GM12878 (cell line): ENCODE measurements at regions not wholly inside any gene's neighbourhood (a gene's known extent, or its start where the extent isn't known, plus 50 kb on each side); places are given as distances from the start of the nearest gene placed in this dataset.

ENCODE experiments used
- ATAC-seq: fragments of 200-7000 bp; cut with Tn5 transposase; 3 replicates; pipeline ENCODE4 v1.9.1; 2020; ENCODE audit warnings: mild to moderate bottlenecking, moderate library complexity
- BruUV-seq: library from RNA; stranded (reverse); fragments of 400-500 nt; replicated peaks from 2 replicates; lab custom pipeline; 2021; lab: Mats Ljungman, UMichigan
- CTCF ChIA-PET: fragments of 300-600 bp; sonication (Branson Sonifier 250); formaldehyde crosslinking; extraction: SDS; loops from one replicate; lab custom pipeline; 2021; ENCODE audit warnings: inconsistent platforms; lab: Yijun Ruan, JAX
- POLR2A ChIA-PET: fragments of 350-600 bp; formaldehyde crosslinking; extraction: SDS; loops from one replicate; lab custom pipeline; 2021; ENCODE audit warnings: inconsistent platforms; lab: Charles Lee
- RAD21 ChIA-PET: fragments of 300-600 bp; sonication (Branson Sonifier 250); formaldehyde crosslinking; loops from one replicate; lab custom pipeline; 2023; ENCODE audit warnings: antibody characterized with exemption; ENCODE audit not compliant: unreplicated experiment; lab: Charles Lee
- SMC1A ChIA-PET: fragments of 300-600 bp; sonication (Branson Sonifier 250); formaldehyde crosslinking; loops from one replicate; lab custom pipeline; 2023; ENCODE audit not compliant: unreplicated experiment, uncharacterized antibody; lab: Charles Lee
- DNase-seq: peaks from one replicate; pipeline ENCODE4 v3.0.0-alpha.2; 2011; ENCODE audit warnings: low read depth, low spot score
- FAIRE-seq: peaks from 3 replicates; lab custom pipeline; 2011; peaks lifted over from hg19 to GRCh38; lab: Jason Lieb, UNC
- H2AFZ ChIP-seq: 2 replicates; pipeline ENCODE4 v1.6.0; 2011; ENCODE audit warnings: low read depth, low read length, control low read depth; ENCODE audit not compliant: control insufficient read depth
- H3K27ac ChIP-seq: 2 replicates; pipeline ENCODE4 v1.5.1; 2011; ENCODE audit warnings: control low read depth; ENCODE audit not compliant: control insufficient read depth, insufficient read depth
- H3K27me3 ChIP-seq, 2 experiments: replicated peaks in 1 of 2; 2 replicates each; pipeline versions ENCODE4 v1.6.0 to v1.6.1; 2011; ENCODE audit warnings: low read length in 1 of 2; ENCODE audit not compliant: control insufficient read depth in 2 of 2, insufficient read depth in 2 of 2
- H3K36me3 ChIP-seq, 2 experiments: 2 replicates each; pipeline ENCODE4 v1.5.1; 2011; ENCODE audit warnings: low read length in 1 of 2; ENCODE audit not compliant: control insufficient read depth in 2 of 2, insufficient read depth in 2 of 2
- H3K4me1 ChIP-seq: 2 replicates; pipeline ENCODE4 v1.6.1; 2011; ENCODE audit warnings: mild to moderate bottlenecking, low read length, moderate library complexity, mixed read lengths; ENCODE audit not compliant: control insufficient read depth, insufficient read depth
- H3K4me2 ChIP-seq: 2 replicates; pipeline ENCODE4 v1.6.0; 2011; ENCODE audit warnings: control low read depth; ENCODE audit not compliant: control insufficient read depth, insufficient read depth
- H3K4me3 ChIP-seq: fragments of 200-600 bp; sonication (generic); 2 replicates; pipeline ENCODE4 v1.5.1; 2016
- H3K79me2 ChIP-seq: 2 replicates; pipeline ENCODE4 v1.6.0; 2011; ENCODE audit warnings: low read length; ENCODE audit not compliant: control insufficient read depth, insufficient read depth
- H3K9ac ChIP-seq: 2 replicates; pipeline ENCODE4 v1.8.0; 2011; ENCODE audit warnings: low read length, control low read depth, mixed read lengths; ENCODE audit not compliant: control insufficient read depth, insufficient read depth
- H3K9me3 ChIP-seq: replicated peaks from 3 replicates; pipeline ENCODE4 v1.5.1; 2011; ENCODE audit warnings: mild to moderate bottlenecking, low read length; ENCODE audit not compliant: control insufficient read depth, insufficient read depth
- H4K20me1 ChIP-seq: 2 replicates; pipeline ENCODE4 v1.6.0; 2011; ENCODE audit not compliant: control insufficient read depth, insufficient read depth
- CBFB ChIP-seq: IDR thresholded peaks from 2 replicates; pipeline ENCODE4 v1.6.1; 2016; ENCODE audit warnings: antibody characterized with exemption, low read depth
- CHD4 ChIP-seq: fragments of 200-600 bp; sonication (generic); IDR thresholded peaks from 2 replicates; pipeline ENCODE4 v1.6.1; 2016; ENCODE audit warnings: mild to moderate bottlenecking
- EED ChIP-seq: sonication (generic); IDR thresholded peaks from 2 replicates; pipeline ENCODE4 v1.6.1; 2016; ENCODE audit warnings: antibody characterized with exemption, low read depth
- HDAC2 ChIP-seq: fragments of 200-600 bp; sonication (generic); IDR thresholded peaks from 2 replicates; pipeline ENCODE4 v1.6.1; 2017
- KLF5 ChIP-seq: fragments of 450-650 bp; IDR thresholded peaks from 2 replicates; pipeline ENCODE4 v1.6.1; 2014; ENCODE audit warnings: mild to moderate bottlenecking; ENCODE audit not compliant: partially characterized antibody
- NFYA ChIP-seq: IDR thresholded peaks from 2 replicates; pipeline ENCODE4 v1.6.1; 2011; ENCODE audit warnings: low read depth, mild to moderate bottlenecking, low read length, improper control_type of control experiment, borderline replicate concordance
- NFYB ChIP-seq: IDR thresholded peaks from 2 replicates; pipeline ENCODE4 v1.6.1; 2011; ENCODE audit warnings: low read depth, mild to moderate bottlenecking, low read length, improper control_type of control experiment, moderate library complexity; ENCODE audit not compliant: insufficient read depth
- NR2F1 ChIP-seq: fragments of 450-650 bp; conservative IDR thresholded peaks from 2 replicates; pipeline ENCODE4 v1.6.1; 2017; ENCODE audit warnings: mild to moderate bottlenecking
- PAX5 ChIP-seq: IDR thresholded peaks from 2 replicates; pipeline ENCODE4 v1.6.1; 2011; ENCODE audit warnings: low read depth, low read length, borderline replicate concordance
- POLR2AphosphoS2 ChIP-seq: IDR thresholded peaks from 2 replicates; pipeline ENCODE4 v1.6.1; 2011; ENCODE audit warnings: low read depth, mild to moderate bottlenecking, low read length, improper control_type of control experiment, moderate library complexity
- RBBP5 ChIP-seq: fragments of 200-600 bp; sonication (generic); conservative IDR thresholded peaks from 2 replicates; pipeline ENCODE4 v1.6.1; 2016
- RELA ChIP-seq: fragments of 450-650 bp; IDR thresholded peaks from 2 replicates; pipeline ENCODE4 v1.8.0; 2014; ENCODE audit warnings: borderline replicate concordance; ENCODE audit not compliant: partially characterized antibody
- SPI1 ChIP-seq: IDR thresholded peaks from 2 replicates; pipeline ENCODE4 v1.6.1; 2011; ENCODE audit warnings: low read depth, mild to moderate bottlenecking, low read length, moderate library complexity, borderline replicate concordance; ENCODE audit not compliant: insufficient read depth
- SUZ12 ChIP-seq: fragments of 200-600 bp; sonication (generic); IDR thresholded peaks from one replicate; pipeline ENCODE4 v1.6.1; 2018; ENCODE audit warnings: antibody characterized with exemption, mild to moderate bottlenecking; ENCODE audit not compliant: unreplicated experiment
- WRNIP1 ChIP-seq: IDR thresholded peaks from 2 replicates; pipeline ENCODE4 v1.6.1; 2011; ENCODE audit warnings: low read depth, low read length, improper control_type of control experiment, borderline replicate concordance
- YBX1 ChIP-seq: fragments of 450-650 bp; IDR thresholded peaks from 2 replicates; pipeline ENCODE4 v1.6.1; 2016; ENCODE audit warnings: antibody characterized with exemption
- ZNF207 ChIP-seq: fragments of 450-650 bp; IDR thresholded peaks from 2 replicates; pipeline ENCODE4 v1.6.1; 2014; ENCODE audit warnings: antibody characterized with exemption, mild to moderate bottlenecking, borderline replicate concordance
- ZNF217 ChIP-seq: fragments of 450-650 bp; IDR thresholded peaks from 2 replicates; pipeline ENCODE4 v1.6.1; 2017; ENCODE audit warnings: antibody characterized with exemption, mild to moderate bottlenecking
- ZNF24 ChIP-seq: fragments of 450-650 bp; IDR thresholded peaks from 2 replicates; pipeline ENCODE4 v1.6.1; 2017; ENCODE audit warnings: antibody characterized with exemption, mild to moderate bottlenecking
- WGBS: methylation state at CpG from one replicate; pipeline ENCODE4 v1.1.6; 2016; ENCODE audit warnings: low lambda C conversion rate; ENCODE audit not compliant: insufficient replicate concordance, insufficient coverage; ENCODE audit errors: missing lambda C conversion rate; 5-methylcytosine and 5-hydroxymethylcytosine counted together
- in situ Hi-C: fragments of 300-500 bp; cut with MboI; formaldehyde crosslinking; loops from 9 replicates; pipeline ENCODE4 v1.14.3; 2018; ENCODE audit warnings: mixed read lengths
- intact Hi-C: fragments of 100-400 bp; cut with micrococcal nuclease; formaldehyde crosslinking; loops from one replicate; pipeline ENCODE4 v1.14.2; 2022; ENCODE audit not compliant: unreplicated experiment
- TF ChIP-seq, protein P1 (sequence below): fragments of 450-650 bp; IDR thresholded peaks from 2 replicates; pipeline ENCODE4 v1.6.1; 2017; ENCODE audit warnings: borderline replicate concordance

DNA sequence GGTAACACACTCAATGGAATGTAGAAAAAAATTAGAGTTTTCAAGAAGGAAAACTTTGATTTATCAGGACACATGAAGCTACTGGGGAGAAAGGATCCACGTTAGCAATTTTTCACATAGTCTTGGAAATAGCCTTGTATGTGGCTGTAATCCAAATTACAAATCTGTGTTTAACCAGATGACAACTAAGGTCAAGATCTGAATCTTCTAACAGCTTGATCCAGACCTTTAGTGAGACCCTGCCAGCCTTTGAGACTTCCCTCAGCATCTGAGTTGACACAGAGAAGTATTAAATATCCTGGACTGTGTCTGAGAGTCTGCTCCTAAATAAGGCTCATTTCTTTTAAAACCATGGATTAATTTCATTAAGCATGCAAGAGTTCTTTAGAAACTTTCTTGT is 135.9 kb upstream of the KCNK2 start:
- WGBS = 0% methylated on average over 1 of the region's 1 CpG
- H4K20me1 ChIP-seq = no peaks in the 10 kb centered on the region
- ATAC-seq = no peak
- H3K27me3 ChIP-seq = no peaks in the 10 kb centered on the region
- H3K4me1 ChIP-seq = no peaks in the 10 kb centered on the region
- intact Hi-C loops = no loop called here
- TF ChIP-seq ZNF217 (no peak), EED (no peak), YBX1 (no peak), SPI1 (no peak), ZNF24 (no peak), HDAC2 (no peak)
- no peak overlapping the region for H3K27ac ChIP-seq
- ChIA-PET SMC1A (interaction anchor here (1.4 kb wide), 1 partner anchor 9 kb away, joined by 3 read pairs; no protein-coding TSS in a partner anchor), CTCF (interaction anchor here (0.6 kb wide), 1 partner anchor 29 kb away, joined by 3 read pairs; no protein-coding TSS in a partner anchor), POLR2A (no interaction called here), RAD21 (no interaction called here)
- BruUV-seq = no TSS peak
- H3K4me2 ChIP-seq = no peak overlapping the region
- no peak overlapping the region for H3K4me3 ChIP-seq
- no peak for FAIRE-seq
- H3K36me3 ChIP-seq = no peaks in the 10 kb centered on the region
- DNase-seq = no peak
- H3K79me2 ChIP-seq = no peaks in the 10 kb centered on the region
- no peak overlapping the region for H3K9ac ChIP-seq
- in situ Hi-C loops = no loop called here
- no peaks in the 10 kb centered on the region for H3K9me3 ChIP-seq
- no peak overlapping the region for H2AFZ ChIP-seq

DNA sequence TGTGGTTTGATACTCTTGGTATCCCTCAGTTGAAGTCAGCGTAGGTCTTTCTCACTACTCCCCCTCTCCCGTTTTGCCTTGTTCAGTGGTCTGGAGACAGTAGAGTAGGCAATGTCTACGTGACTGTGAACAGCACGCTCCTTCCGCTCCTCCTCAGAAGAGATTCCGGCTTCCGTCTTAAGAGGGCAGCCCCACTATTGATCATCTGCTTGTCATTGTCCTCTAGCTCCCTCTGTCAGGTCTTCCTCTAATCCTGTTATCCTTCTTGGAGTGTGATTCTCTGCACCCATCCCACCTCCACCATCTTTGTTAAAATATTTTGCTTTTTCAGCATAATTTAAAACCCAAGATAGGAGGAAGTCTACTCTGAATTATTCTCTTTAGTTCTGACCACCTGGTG is 129.9 kb upstream of the KCNK2 start:
- TF ChIP-seq NFYA = no peak
- TF ChIP-seq NFYB = no peak
- no peak for TF ChIP-seq NR2F1
- TF ChIP-seq, protein P1, sequence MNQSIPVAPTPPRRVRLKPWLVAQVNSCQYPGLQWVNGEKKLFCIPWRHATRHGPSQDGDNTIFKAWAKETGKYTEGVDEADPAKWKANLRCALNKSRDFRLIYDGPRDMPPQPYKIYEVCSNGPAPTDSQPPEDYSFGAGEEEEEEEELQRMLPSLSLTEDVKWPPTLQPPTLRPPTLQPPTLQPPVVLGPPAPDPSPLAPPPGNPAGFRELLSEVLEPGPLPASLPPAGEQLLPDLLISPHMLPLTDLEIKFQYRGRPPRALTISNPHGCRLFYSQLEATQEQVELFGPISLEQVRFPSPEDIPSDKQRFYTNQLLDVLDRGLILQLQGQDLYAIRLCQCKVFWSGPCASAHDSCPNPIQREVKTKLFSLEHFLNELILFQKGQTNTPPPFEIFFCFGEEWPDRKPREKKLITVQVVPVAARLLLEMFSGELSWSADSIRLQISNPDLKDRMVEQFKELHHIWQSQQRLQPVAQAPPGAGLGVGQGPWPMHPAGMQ = no peak
- no peak for TF ChIP-seq POLR2AphosphoS2
- TF ChIP-seq CBFB = no peak
- TF ChIP-seq ZNF207 = no peak
- TF ChIP-seq KLF5 = no peak
- no peak for TF ChIP-seq PAX5
- TF ChIP-seq CHD4 = no peak
- no peak for TF ChIP-seq WRNIP1
- TF ChIP-seq RELA = no peak
- no peak for TF ChIP-seq RBBP5
- TF ChIP-seq SUZ12 = no peak
- Histone ChIP-seq H3K27ac (no peak overlapping the region), H3K4me2 (no peak overlapping the region), H3K36me3 (no peaks in the 10 kb centered on the region), H3K4me1 (no peaks in the 10 kb centered on the region), H3K79me2 (no peaks in the 10 kb centered on the region), H3K27me3 (no peaks in the 10 kb centered on the region; a peak in 1 of 4 replicates), H3K4me3 (no peak overlapping the region), H3K9ac (no peak overlapping the region), H4K20me1 (no peaks in the 10 kb centered on the region), H3K9me3 (no peaks in the 10 kb centered on the region), H2AFZ (no peak overlapping the region)
- SMC1A ChIA-PET = no interaction called here
- intact Hi-C loops (no loop called here), in situ Hi-C loops (no loop called here)
- POLR2A ChIA-PET = no interaction called here
- WGBS = 42% methylated on average over 7 of the region's 7 CpGs
- no peak for ATAC-seq
- CTCF ChIA-PET = no interaction called here
- BruUV-seq = no TSS peak
- RAD21 ChIA-PET = no interaction called here
- no peak for FAIRE-seq
- no peak for DNase-seq
